OCI-LY1 (cell line): ENCODE measurements at regions not wholly inside any gene's neighbourhood (a gene's known extent, or its start where the extent isn't known, plus 50 kb on each side); places are given as distances from the start of the nearest gene placed in this dataset.

Experiments used
- H2AFZ ChIP-seq: fragments of 200-600 bp; sonication (generic), shearing (Covaris generic); 2 replicates; pipeline ENCODE4 v1.6.0; 2014; ENCODE audit warnings: antibody characterized with exemption, mild to moderate bottlenecking, low read length
- H3F3A ChIP-seq: fragments of 200-600 bp; sonication (generic), shearing (Covaris generic); 2 replicates; pipeline ENCODE4 v1.6.0; 2014; ENCODE audit warnings: mild to moderate bottlenecking, antibody characterized with exemption, low read length, moderate library complexity; ENCODE audit not compliant: insufficient read depth
- H3K27ac ChIP-seq: fragments of 200-600 bp; sonication (generic); 2 replicates; pipeline ENCODE4 v1.5.1; 2014; ENCODE audit warnings: low read length, mixed run types, mild to moderate bottlenecking, low read depth; ENCODE audit not compliant: poor library complexity, severe bottlenecking
- H3K27me3 ChIP-seq: fragments of 200-600 bp; sonication (generic); 2 replicates; pipeline ENCODE4 v1.6.0; 2014; ENCODE audit warnings: antibody characterized with exemption, mild to moderate bottlenecking, low read length, moderate library complexity; ENCODE audit not compliant: insufficient read depth
- H3K36me3 ChIP-seq: fragments of 200-600 bp; sonication (generic); 2 replicates; pipeline ENCODE4 v1.6.1; 2014; ENCODE audit warnings: mild to moderate bottlenecking, antibody characterized with exemption, low read length, moderate library complexity, mixed read lengths; ENCODE audit not compliant: insufficient read depth
- H3K4me1 ChIP-seq: fragments of 200-600 bp; sonication (generic); 2 replicates; pipeline ENCODE4 v1.5.1; 2014; ENCODE audit warnings: mild to moderate bottlenecking, low read length, moderate library complexity; ENCODE audit not compliant: insufficient read depth, severe bottlenecking
- H3K4me2 ChIP-seq: fragments of 200-600 bp; sonication (generic), shearing (Covaris generic); 2 replicates; pipeline ENCODE4 v1.6.1; 2014; ENCODE audit warnings: low read length
- H3K4me3 ChIP-seq: fragments of 200-600 bp; sonication (generic); 2 replicates; pipeline ENCODE4 v1.5.1; 2014; ENCODE audit warnings: low read length, low read depth, mild to moderate bottlenecking, mixed read lengths; ENCODE audit not compliant: poor library complexity, severe bottlenecking
- H3K79me2 ChIP-seq: fragments of 200-600 bp; shearing (Covaris generic); 2 replicates; pipeline ENCODE4 v1.6.1; 2016; ENCODE audit warnings: mixed run types, low read length, mixed read lengths; ENCODE audit not compliant: insufficient read depth
- H3K9ac ChIP-seq: fragments of 200-600 bp; sonication (generic), shearing (Covaris generic); 2 replicates; pipeline ENCODE4 v1.6.1; 2014; ENCODE audit warnings: mild to moderate bottlenecking, low read length, mixed read lengths
- H3K9me2 ChIP-seq: fragments of 200-600 bp; sonication (generic), shearing (Covaris generic); 2 replicates; pipeline ENCODE4 v1.6.1; 2014; ENCODE audit warnings: low read depth, mild to moderate bottlenecking, low read length, mixed read lengths
- H3K9me3 ChIP-seq: fragments of 200-600 bp; shearing (Covaris generic); 2 replicates; pipeline ENCODE4 v1.6.1; 2014; ENCODE audit warnings: low read length, mixed read lengths
- H4K20me1 ChIP-seq: fragments of 200-600 bp; sonication (generic), shearing (Covaris generic); 2 replicates; pipeline ENCODE4 v1.6.0; 2016; ENCODE audit warnings: mild to moderate bottlenecking, low read length; ENCODE audit not compliant: insufficient read depth
- EZH2 ChIP-seq: fragments of 200-600 bp; sonication (generic), shearing (Covaris generic); IDR thresholded peaks from 2 replicates; pipeline ENCODE4 v1.8.0; 2017; ENCODE audit warnings: borderline replicate concordance, mixed run types, mild to moderate bottlenecking, antibody characterized with exemption, low read length, moderate library complexity, mixed read lengths
- TF ChIP-seq, protein P1 (sequence below): fragments of 200-600 bp; sonication (generic), shearing (Covaris generic); IDR thresholded peaks from 2 replicates; pipeline ENCODE4 v1.5.1; 2017; ENCODE audit warnings: mild to moderate bottlenecking, antibody characterized with exemption, low read length, moderate library complexity, mixed read lengths

DNA sequence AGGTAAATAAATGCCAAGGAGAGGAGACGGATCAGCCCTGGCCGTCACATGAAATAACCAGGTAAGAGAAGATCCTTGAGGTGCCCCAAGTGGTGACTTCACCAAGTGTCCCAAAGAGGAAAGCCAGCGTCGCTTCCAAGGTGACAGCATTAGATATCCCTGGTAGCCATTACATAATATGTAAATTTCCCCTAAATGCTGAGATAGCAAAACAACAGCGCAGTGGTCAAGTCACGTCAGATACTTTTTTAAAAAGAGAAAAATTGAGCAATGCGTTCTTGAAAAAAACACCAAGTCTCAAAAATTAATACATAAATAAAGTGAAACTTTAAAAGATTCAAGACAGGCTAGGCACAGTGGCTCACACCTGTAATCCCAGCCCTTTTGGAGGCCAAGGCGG lies 100.2 kb downstream of the HTR5A start:
- H3K4me2 ChIP-seq = no peak overlapping the region

DNA sequence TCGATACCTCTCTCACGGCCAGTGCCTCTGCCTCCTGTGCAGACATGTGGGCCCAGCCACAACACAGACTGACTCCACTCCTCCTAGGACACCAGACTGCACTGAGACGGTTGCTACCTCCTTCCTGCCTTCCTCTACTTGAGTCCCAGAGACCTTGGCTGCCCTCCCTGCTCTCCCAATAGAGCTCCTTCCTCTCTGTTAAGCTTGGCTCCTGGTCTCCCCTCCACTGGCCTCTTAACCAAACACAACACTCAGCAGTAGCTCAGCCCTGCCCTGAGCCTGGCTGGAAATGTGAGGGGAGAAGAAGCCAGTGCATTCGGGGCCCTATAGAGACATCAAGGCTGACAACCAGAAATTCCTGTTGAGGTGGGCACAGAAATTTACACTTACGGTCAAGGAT lies 102.0 kb downstream of the HTR5A start:
- no peak overlapping the region for H3K27ac ChIP-seq
- peaks cover 17% of the 10 kb centered on the region for H3K27me3 ChIP-seq
- no peak for TF ChIP-seq EZH2
- TF ChIP-seq, protein P1, sequence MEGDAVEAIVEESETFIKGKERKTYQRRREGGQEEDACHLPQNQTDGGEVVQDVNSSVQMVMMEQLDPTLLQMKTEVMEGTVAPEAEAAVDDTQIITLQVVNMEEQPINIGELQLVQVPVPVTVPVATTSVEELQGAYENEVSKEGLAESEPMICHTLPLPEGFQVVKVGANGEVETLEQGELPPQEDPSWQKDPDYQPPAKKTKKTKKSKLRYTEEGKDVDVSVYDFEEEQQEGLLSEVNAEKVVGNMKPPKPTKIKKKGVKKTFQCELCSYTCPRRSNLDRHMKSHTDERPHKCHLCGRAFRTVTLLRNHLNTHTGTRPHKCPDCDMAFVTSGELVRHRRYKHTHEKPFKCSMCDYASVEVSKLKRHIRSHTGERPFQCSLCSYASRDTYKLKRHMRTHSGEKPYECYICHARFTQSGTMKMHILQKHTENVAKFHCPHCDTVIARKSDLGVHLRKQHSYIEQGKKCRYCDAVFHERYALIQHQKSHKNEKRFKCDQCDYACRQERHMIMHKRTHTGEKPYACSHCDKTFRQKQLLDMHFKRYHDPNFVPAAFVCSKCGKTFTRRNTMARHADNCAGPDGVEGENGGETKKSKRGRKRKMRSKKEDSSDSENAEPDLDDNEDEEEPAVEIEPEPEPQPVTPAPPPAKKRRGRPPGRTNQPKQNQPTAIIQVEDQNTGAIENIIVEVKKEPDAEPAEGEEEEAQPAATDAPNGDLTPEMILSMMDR = no peak
- H4K20me1 ChIP-seq = no peaks in the 10 kb centered on the region
- H3K4me2 ChIP-seq = no peak overlapping the region
- H3K9me3 ChIP-seq = no peaks in the 10 kb centered on the region
- no peak overlapping the region for H2AFZ ChIP-seq
- no peak overlapping the region for H3K4me3 ChIP-seq
- H3K36me3 ChIP-seq = no peaks in the 10 kb centered on the region
- no peaks in the 10 kb centered on the region for H3K4me1 ChIP-seq
- no peaks in the 10 kb centered on the region for H3K9me2 ChIP-seq
- H3K9ac ChIP-seq = no peak overlapping the region
- no peaks in the 10 kb centered on the region for H3K79me2 ChIP-seq
- H3F3A ChIP-seq = no peaks in the 10 kb centered on the region

More for the DNA sequence above, 100.2 kb downstream of the HTR5A start:
- Histone ChIP-seq H3K27ac (no peak overlapping the region), H3K4me3 (no peak overlapping the region), H3K9me2 (no peaks in the 10 kb centered on the region), H3K4me1 (no peaks in the 10 kb centered on the region), H3K27me3 (peaks cover 10% of the 10 kb centered on the region), H3F3A (no peaks in the 10 kb centered on the region), H3K36me3 (no peaks in the 10 kb centered on the region), H3K79me2 (no peaks in the 10 kb centered on the region), H3K9ac (no peak overlapping the region), H2AFZ (no peak overlapping the region), H3K9me3 (no peaks in the 10 kb centered on the region), H4K20me1 (no peaks in the 10 kb centered on the region)
- TF ChIP-seq EZH2 = no peak
- TF ChIP-seq, protein P1 = no peak

DNA sequence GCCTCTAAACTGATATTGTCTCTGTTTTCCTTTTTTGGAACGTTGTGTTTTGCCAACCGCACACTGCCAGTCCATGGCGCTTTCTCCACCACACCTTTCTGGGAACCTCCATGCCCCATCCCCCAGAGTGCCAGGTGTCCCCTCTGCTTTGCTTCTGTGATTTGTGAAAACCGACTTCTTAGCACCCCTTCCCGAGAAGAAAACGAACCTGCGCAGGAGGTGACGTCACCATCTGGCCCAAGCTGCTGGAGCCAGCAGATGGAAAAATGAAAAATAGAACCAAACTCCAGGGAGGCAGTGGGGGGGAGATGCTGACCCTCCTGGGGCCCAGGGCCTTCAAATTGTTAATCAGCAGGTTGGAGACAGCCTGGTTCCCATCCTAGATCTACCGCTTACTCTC lies 103.8 kb downstream of the HTR5A start:
- H3K4me1 ChIP-seq = no peaks in the 10 kb centered on the region
- no peaks in the 10 kb centered on the region for H4K20me1 ChIP-seq
- no peaks in the 10 kb centered on the region for H3F3A ChIP-seq
- H3K9me2 ChIP-seq = no peaks in the 10 kb centered on the region
- no peak overlapping the region for H2AFZ ChIP-seq
- H3K4me3 ChIP-seq = no peak overlapping the region
- H3K36me3 ChIP-seq = no peaks in the 10 kb centered on the region
- no peaks in the 10 kb centered on the region for H3K9me3 ChIP-seq
- no peak overlapping the region for H3K4me2 ChIP-seq
- TF ChIP-seq, protein P1 = no peak
- TF ChIP-seq EZH2 = no peak
- no peaks in the 10 kb centered on the region for H3K79me2 ChIP-seq
- no peak overlapping the region for H3K9ac ChIP-seq
- H3K27me3 ChIP-seq = peaks cover 17% of the 10 kb centered on the region
- H3K27ac ChIP-seq = no peak overlapping the region
